Calu3 (cell line): ENCODE measurements at regions not wholly inside any gene's neighbourhood (a gene's known extent, or its start where the extent isn't known, plus 50 kb on each side); places are given as distances from the start of the nearest gene placed in this dataset.
"Not testable (repeated sequence)": the region's sequence is repeated elsewhere in the genome, so short reads cannot be mapped to it uniquely, and the experiment has no call there.

Source experiments
- BruUV-seq: library from RNA; stranded (reverse); fragments of 400-500 nt; replicated peaks from 2 replicates; lab custom pipeline; 2021; lab: Mats Ljungman, UMichigan
- CTCF ChIA-PET: fragments of 300-600 bp; sonication (Branson Sonifier 250); formaldehyde crosslinking; loops from one replicate; lab custom pipeline; 2022; ENCODE audit warnings: antibody characterized with exemption; lab: Charles Lee
- DNase-seq: peaks from one replicate; pipeline ENCODE4 v3.0.0; 2022
- H3K27ac Mint-ChIP-seq: one replicate; pipeline ENCODE4 v1.8.0; 2022; ENCODE audit warnings: mixed read lengths; ENCODE audit not compliant: unreplicated experiment
- H3K27me3 Mint-ChIP-seq: one replicate; pipeline ENCODE4 v1.8.0; 2022; ENCODE audit warnings: mixed read lengths; ENCODE audit not compliant: unreplicated experiment
- H3K36me3 Mint-ChIP-seq: one replicate; pipeline ENCODE4 v1.8.0; 2022; ENCODE audit warnings: mild to moderate bottlenecking, moderate library complexity, mixed read lengths; ENCODE audit not compliant: insufficient read depth, unreplicated experiment
- H3K4me1 Mint-ChIP-seq: one replicate; pipeline ENCODE4 v1.8.0; 2022; ENCODE audit warnings: mild to moderate bottlenecking, low read depth, mixed read lengths; ENCODE audit not compliant: unreplicated experiment
- H3K4me3 Mint-ChIP-seq: one replicate; pipeline ENCODE4 v1.8.0; 2022; ENCODE audit warnings: mild to moderate bottlenecking, low read depth, moderate library complexity, mixed read lengths; ENCODE audit not compliant: unreplicated experiment
- H3K9me3 Mint-ChIP-seq: one replicate; pipeline ENCODE4 v1.8.0; 2022; ENCODE audit warnings: low read depth, mixed read lengths; ENCODE audit not compliant: unreplicated experiment
- intact Hi-C: fragments of 100-400 bp; cut with micrococcal nuclease; formaldehyde crosslinking; loops from one replicate; pipeline ENCODE4 v1.10.0; 2022; ENCODE audit not compliant: unreplicated experiment
- TF ChIP-seq, protein P1 (sequence below): fragments of 200-600 bp; IDR thresholded peaks from one replicate; pipeline ENCODE4 v1.8.0; 2022; ENCODE audit warnings: antibody characterized with exemption; ENCODE audit not compliant: unreplicated experiment

GRCh38 chrX:119296973-119297372, 60.9 kb downstream of the PGRMC1 start:
- H3K4me3 Mint-ChIP-seq, H3K4me1 Mint-ChIP-seq, DNase-seq, H3K36me3 Mint-ChIP-seq, CTCF ChIA-PET, H3K9me3 Mint-ChIP-seq, BruUV-seq, intact Hi-C loops, H3K27ac Mint-ChIP-seq: not testable (repeated sequence)
- peaks cover 23% of the 10 kb centered on the region for H3K27me3 Mint-ChIP-seq

DNA sequence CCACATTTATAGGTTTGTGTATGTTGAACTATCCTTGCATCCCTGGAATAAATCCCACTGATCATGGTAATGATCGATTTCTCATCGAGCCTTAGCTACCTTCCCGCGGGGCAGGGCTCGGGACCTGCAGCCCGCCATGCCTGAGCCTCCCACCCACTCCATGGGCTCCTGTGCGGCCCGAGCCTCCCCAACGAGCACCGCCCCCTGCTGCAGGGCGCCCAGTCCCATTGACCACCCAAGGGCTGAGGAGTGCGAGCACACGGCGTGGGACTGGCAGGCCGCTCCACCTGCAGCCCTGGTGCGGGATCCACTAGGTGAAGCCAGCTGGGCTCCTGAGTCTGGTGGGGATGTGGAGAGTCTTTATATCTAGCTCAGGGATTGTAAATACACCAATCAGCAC, 63.7 kb downstream of the PGRMC1 start:
- intact Hi-C loops, DNase-seq, H3K27ac Mint-ChIP-seq, H3K9me3 Mint-ChIP-seq, H3K36me3 Mint-ChIP-seq, CTCF ChIA-PET, H3K4me1 Mint-ChIP-seq, H3K4me3 Mint-ChIP-seq, BruUV-seq: not testable (repeated sequence)
- peaks cover 23% of the 10 kb centered on the region for H3K27me3 Mint-ChIP-seq

- TF ChIP-seq, protein P1, sequence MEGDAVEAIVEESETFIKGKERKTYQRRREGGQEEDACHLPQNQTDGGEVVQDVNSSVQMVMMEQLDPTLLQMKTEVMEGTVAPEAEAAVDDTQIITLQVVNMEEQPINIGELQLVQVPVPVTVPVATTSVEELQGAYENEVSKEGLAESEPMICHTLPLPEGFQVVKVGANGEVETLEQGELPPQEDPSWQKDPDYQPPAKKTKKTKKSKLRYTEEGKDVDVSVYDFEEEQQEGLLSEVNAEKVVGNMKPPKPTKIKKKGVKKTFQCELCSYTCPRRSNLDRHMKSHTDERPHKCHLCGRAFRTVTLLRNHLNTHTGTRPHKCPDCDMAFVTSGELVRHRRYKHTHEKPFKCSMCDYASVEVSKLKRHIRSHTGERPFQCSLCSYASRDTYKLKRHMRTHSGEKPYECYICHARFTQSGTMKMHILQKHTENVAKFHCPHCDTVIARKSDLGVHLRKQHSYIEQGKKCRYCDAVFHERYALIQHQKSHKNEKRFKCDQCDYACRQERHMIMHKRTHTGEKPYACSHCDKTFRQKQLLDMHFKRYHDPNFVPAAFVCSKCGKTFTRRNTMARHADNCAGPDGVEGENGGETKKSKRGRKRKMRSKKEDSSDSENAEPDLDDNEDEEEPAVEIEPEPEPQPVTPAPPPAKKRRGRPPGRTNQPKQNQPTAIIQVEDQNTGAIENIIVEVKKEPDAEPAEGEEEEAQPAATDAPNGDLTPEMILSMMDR, result no peak
- CTCF ChIA-PET, result no interaction called here
- no peak for DNase-seq
- intact Hi-C loops, result no loop called here
- Mint-ChIP-seq H3K27me3 (peaks cover 12% of the 10 kb centered on the region), H3K27ac (no peak overlapping the region), H3K36me3 (no peaks in the 10 kb centered on the region), H3K4me3 (no peak overlapping the region), H3K9me3 (no peaks in the 10 kb centered on the region), H3K4me1 (peaks cover 11% of the 10 kb centered on the region)
- BruUV-seq, result no TSS peak
Measured at GRCh38 chrX:119303137-119303536, 67.1 kb downstream of the PGRMC1 start.

DNA sequence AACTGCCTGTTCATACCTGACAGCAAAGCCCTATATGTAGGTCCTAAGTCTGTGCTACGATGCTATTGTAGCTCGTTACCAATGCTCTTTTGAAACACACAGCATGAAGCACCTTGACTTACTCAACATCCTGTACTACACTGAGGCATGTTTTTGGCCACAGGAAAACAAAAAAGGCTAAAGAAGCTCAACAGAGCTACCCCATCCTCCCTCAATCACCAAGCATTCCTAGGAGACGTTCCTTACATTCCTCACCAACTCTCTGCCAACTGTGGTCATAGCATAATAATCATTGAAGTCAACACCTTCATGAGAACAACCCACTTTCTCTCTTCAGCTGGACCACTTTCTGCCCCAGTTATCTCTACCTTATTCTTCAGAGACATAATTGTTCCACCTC, 73.7 kb upstream of the SLC25A43 start:
- H3K9me3 Mint-ChIP-seq, result no peaks in the 10 kb centered on the region
- H3K36me3 Mint-ChIP-seq, result no peaks in the 10 kb centered on the region
- CTCF ChIA-PET, result no interaction called here
- BruUV-seq, result no TSS peak
- no peaks in the 10 kb centered on the region for H3K4me1 Mint-ChIP-seq
- TF ChIP-seq, protein P1, result no peak
- no peak for DNase-seq
- no peak overlapping the region for H3K27ac Mint-ChIP-seq
- intact Hi-C loops, result no loop called here
- peaks cover 47% of the 10 kb centered on the region for H3K27me3 Mint-ChIP-seq
- no peak overlapping the region for H3K4me3 Mint-ChIP-seq

DNA sequence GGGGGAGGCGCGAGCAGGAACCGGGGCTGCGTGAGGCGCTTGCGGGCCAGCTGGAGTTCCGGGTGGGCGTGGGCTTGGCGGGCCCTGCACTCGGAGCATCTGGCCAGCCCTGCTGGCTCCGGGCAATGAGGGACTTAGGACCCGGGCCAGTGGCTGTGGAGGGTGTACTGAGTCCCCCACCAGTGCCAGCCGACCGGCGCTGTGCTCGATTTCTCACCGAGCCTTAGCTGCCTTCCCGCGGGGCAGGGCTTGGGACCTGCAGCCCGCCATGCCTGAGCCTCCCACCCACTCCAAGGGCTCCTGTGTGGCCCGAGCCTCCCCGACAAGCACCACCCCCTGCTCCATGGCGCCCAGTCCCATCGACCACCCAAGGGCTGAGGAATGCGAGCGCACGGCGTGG, 67.3 kb upstream of the SLC25A43 start:
- intact Hi-C loops, DNase-seq, BruUV-seq, H3K4me1 Mint-ChIP-seq, H3K4me3 Mint-ChIP-seq, H3K27ac Mint-ChIP-seq, CTCF ChIA-PET, H3K36me3 Mint-ChIP-seq, H3K9me3 Mint-ChIP-seq: not testable (repeated sequence)
- peaks cover 15% of the 10 kb centered on the region for H3K27me3 Mint-ChIP-seq

- H3K27me3 Mint-ChIP-seq, H3K4me1 Mint-ChIP-seq, H3K9me3 Mint-ChIP-seq, intact Hi-C loops, H3K4me3 Mint-ChIP-seq, H3K36me3 Mint-ChIP-seq, BruUV-seq, CTCF ChIA-PET, H3K27ac Mint-ChIP-seq, DNase-seq: not testable (repeated sequence)
Measured at GRCh38 chrX:119332855-119333720, 66.0 kb upstream of the SLC25A43 start.

GRCh38 chrX:119333721-119334032, 65.5 kb upstream of the SLC25A43 start:
- H3K4me3 Mint-ChIP-seq, CTCF ChIA-PET, H3K27me3 Mint-ChIP-seq, H3K4me1 Mint-ChIP-seq, BruUV-seq, DNase-seq, H3K27ac Mint-ChIP-seq, H3K9me3 Mint-ChIP-seq, intact Hi-C loops, H3K36me3 Mint-ChIP-seq: not testable (repeated sequence)

GRCh38 chrX:119334468-119335050, 64.6 kb upstream of the SLC25A43 start:
- H3K9me3 Mint-ChIP-seq, intact Hi-C loops, H3K27ac Mint-ChIP-seq, H3K4me1 Mint-ChIP-seq, DNase-seq, H3K4me3 Mint-ChIP-seq, CTCF ChIA-PET, BruUV-seq, H3K36me3 Mint-ChIP-seq: not testable (repeated sequence)
- peaks cover 11% of the 10 kb centered on the region for H3K27me3 Mint-ChIP-seq
